ENCODE measurements at regions not wholly inside any gene's neighbourhood (a gene's known extent, or its start where the extent isn't known, plus 50 kb on each side); places are given as distances from the start of the nearest gene placed in this dataset.
"Not testable (repeated sequence)": the region's sequence is repeated elsewhere in the genome, so short reads cannot be mapped to it uniquely, and the experiment has no call there.

GRCh38 chr4:53717064-53717549 is 125.8 kb upstream of the LNX1 start:
- no peak for DNase-seq (ENCODE audit: low read depth in 1 of 2, low spot score in 1 of 2)

GRCh38 chr4:53716471-53717063 is 125.3 kb upstream of the LNX1 start:
- DNase-seq (ENCODE audit: low read depth in 1 of 2, low spot score in 1 of 2), result no peak

- DNase-seq (ENCODE audit: low read depth in 1 of 2, low spot score in 1 of 2), result no peak
Observed at GRCh38 chr4:53716011-53716410, 124.7 kb upstream of the LNX1 start.

GRCh38 chr4:53714236-53715140 is 123.2 kb upstream of the LNX1 start:
- DNase-seq (ENCODE audit: low read depth in 1 of 2, low spot score in 1 of 2), result no peak

GRCh38 chr4:53713767-53714166 is 122.5 kb upstream of the LNX1 start:
- no peak for DNase-seq (ENCODE audit: low read depth in 1 of 2, low spot score in 1 of 2)

- DNase-seq (ENCODE audit: low read depth in 1 of 2, low spot score in 1 of 2), result no peak
Observed at GRCh38 chr4:53713296-53713695, 122.0 kb upstream of the LNX1 start.

- no peak for DNase-seq (ENCODE audit: low read depth in 1 of 2, low spot score in 1 of 2)
Observed at GRCh38 chr4:53712408-53713020, 121.2 kb upstream of the LNX1 start.

- DNase-seq (ENCODE audit: low read depth in 1 of 2, low spot score in 1 of 2), result no peak
Observed at GRCh38 chr4:53711926-53712325, 120.6 kb upstream of the LNX1 start.

GRCh38 chr4:53709693-53710092 is 118.4 kb upstream of the LNX1 start:
- no peak for DNase-seq (ENCODE audit: low read depth in 1 of 2, low spot score in 1 of 2)

- no peak for DNase-seq (ENCODE audit: low read depth in 1 of 2, low spot score in 1 of 2)
Observed at GRCh38 chr4:53707491-53707890, 116.2 kb upstream of the LNX1 start.

GRCh38 chr4:53706422-53707032 is 115.2 kb upstream of the LNX1 start:
- DNase-seq (ENCODE audit: low read depth in 1 of 2, low spot score in 1 of 2), result no peak

- no peak for DNase-seq (ENCODE audit: low read depth in 1 of 2, low spot score in 1 of 2)
Observed at GRCh38 chr4:53705972-53706371, 114.7 kb upstream of the LNX1 start.

GRCh38 chr4:53705151-53705764 is 114.0 kb upstream of the LNX1 start:
- DNase-seq (ENCODE audit: low read depth in 1 of 2, low spot score in 1 of 2), result no peak

GRCh38 chr4:53704329-53704728 is 113.0 kb upstream of the LNX1 start:
- DNase-seq (ENCODE audit: low read depth in 1 of 2, low spot score in 1 of 2), result no peak

- no peak for DNase-seq (ENCODE audit: low read depth in 1 of 2, low spot score in 1 of 2)
Observed at GRCh38 chr4:53703267-53703655, 112.0 kb upstream of the LNX1 start.

- no peak for DNase-seq (ENCODE audit: low read depth in 1 of 2, low spot score in 1 of 2)
Observed at GRCh38 chr4:53702334-53703266, 111.3 kb upstream of the LNX1 start.

- DNase-seq (ENCODE audit: low read depth in 1 of 2, low spot score in 1 of 2), result not testable (repeated sequence)
Observed at GRCh38 chr4:53701260-53701659, 110.0 kb upstream of the LNX1 start.

GRCh38 chr4:53699310-53699709 is 108.0 kb upstream of the LNX1 start:
- DNase-seq (ENCODE audit: low read depth in 1 of 2, low spot score in 1 of 2), result not testable (repeated sequence)

- DNase-seq (ENCODE audit: low read depth in 1 of 2, low spot score in 1 of 2), result no peak
Observed at GRCh38 chr4:53697016-53697685, 105.9 kb upstream of the LNX1 start.

All from activated T-helper 1 cell treated with anti-CD3 and anti-CD28 coated beads, Interleukin-2, amount 50 U/mL, for 16 hours (primary cell).